IMR-90 (cell line): ENCODE measurements at regions not wholly inside any gene's neighbourhood (a gene's known extent, or its start where the extent isn't known, plus 50 kb on each side); places are given as distances from the start of the nearest gene placed in this dataset.

Source experiments
- ATAC-seq: fragments of 200-7000 bp; cut with Tn5 transposase; 2 replicates; pipeline ENCODE4 v1.9.1; 2020; ENCODE audit warnings: low read depth, mild to moderate bottlenecking, moderate library complexity
- BruUV-seq: library from RNA; stranded (reverse); fragments of 400-500 nt; replicated peaks from 2 replicates; lab custom pipeline; 2021; lab: Mats Ljungman, UMichigan
- CTCF ChIA-PET: fragments of 300-600 bp; formaldehyde crosslinking; extraction: SDS; loops from one replicate; lab custom pipeline; 2021; ENCODE audit warnings: antibody characterized with exemption; lab: Yijun Ruan, JAX
- POLR2A ChIA-PET: fragments of 300-600 bp; sonication (Branson Sonifier 250); formaldehyde crosslinking; loops from one replicate; lab custom pipeline; 2022; ENCODE audit warnings: antibody characterized with exemption; ENCODE audit not compliant: unreplicated experiment; lab: Charles Lee
- DNase-seq: peaks from one replicate; pipeline ENCODE4 v3.0.0; 2013
- H2AFZ ChIP-seq: replicated peaks from 2 replicates; pipeline ENCODE3; 2013; ENCODE audit warnings: low read length, mild to moderate bottlenecking; ENCODE audit not compliant: poor library complexity
- H2AK5ac ChIP-seq: 2 replicates; pipeline ENCODE4 v1.6.1; 2013; ENCODE audit warnings: low read depth, low read length, inconsistent platforms
- H2AK9ac ChIP-seq: replicated peaks from 2 replicates; pipeline ENCODE3; 2013; ENCODE audit warnings: mild to moderate bottlenecking, low read depth, low read length, moderate library complexity; ENCODE audit not compliant: poor library complexity
- H2BK120ac ChIP-seq: 2 replicates; pipeline ENCODE4 v1.6.1; 2013; ENCODE audit warnings: low read depth, low read length, inconsistent platforms
- H2BK15ac ChIP-seq: 3 replicates; pipeline ENCODE4 v1.6.1; 2013; ENCODE audit warnings: low read depth, low read length, inconsistent platforms
- H2BK20ac ChIP-seq: 2 replicates; pipeline ENCODE4 v1.6.1; 2013; ENCODE audit warnings: low read depth, mild to moderate bottlenecking, inconsistent platforms, low read length, moderate library complexity
- H2BK5ac ChIP-seq: 2 replicates; pipeline ENCODE4 v1.6.1; 2013; ENCODE audit warnings: mild to moderate bottlenecking, low read depth, low read length, inconsistent platforms; ENCODE audit not compliant: poor library complexity, severe bottlenecking
- H3K14ac ChIP-seq: replicated peaks from 2 replicates; pipeline ENCODE4 v1.6.1; 2013; ENCODE audit warnings: low read depth, low read length, inconsistent platforms
- H3K18ac ChIP-seq: 2 replicates; pipeline ENCODE4 v1.6.1; 2013; ENCODE audit warnings: low read depth, low read length, control low read depth
- H3K23ac ChIP-seq: 2 replicates; pipeline ENCODE4 v1.6.1; 2013; ENCODE audit warnings: low read depth, low read length, inconsistent platforms
- H3K27ac ChIP-seq: 2 replicates; pipeline ENCODE4 v1.5.1; 2013; ENCODE audit warnings: mild to moderate bottlenecking, control low read depth, low read length; ENCODE audit not compliant: insufficient read depth
- H3K27me3 ChIP-seq: 2 replicates; pipeline ENCODE4 v1.6.1; 2013; ENCODE audit warnings: low read length; ENCODE audit not compliant: control insufficient read depth, insufficient read depth
- H3K36me3 ChIP-seq: 2 replicates; pipeline ENCODE4 v1.6.1; 2013; ENCODE audit warnings: low read length, mixed read lengths; ENCODE audit not compliant: control insufficient read depth, insufficient read depth
- H3K4ac ChIP-seq: 2 replicates; pipeline ENCODE4 v1.6.1; 2013; ENCODE audit warnings: low read depth, low read length, inconsistent platforms
- H3K4me1 ChIP-seq: 2 replicates; pipeline ENCODE4 v1.6.1; 2013; ENCODE audit warnings: low read length, mixed read lengths; ENCODE audit not compliant: control insufficient read depth, insufficient read depth
- H3K4me2 ChIP-seq: 2 replicates; pipeline ENCODE4 v1.6.1; 2013; ENCODE audit warnings: low read depth, mild to moderate bottlenecking, control low read depth, low read length, moderate library complexity
- H3K4me3 ChIP-seq: 2 replicates; pipeline ENCODE4 v1.5.1; 2013; ENCODE audit warnings: low read depth, mild to moderate bottlenecking, control low read depth, low read length, moderate library complexity; ENCODE audit not compliant: insufficient read depth
- H3K56ac ChIP-seq: 2 replicates; pipeline ENCODE4 v1.6.1; 2013; ENCODE audit warnings: low read length, inconsistent platforms; ENCODE audit not compliant: insufficient read depth; ENCODE audit errors: extremely low read depth
- H3K79me1 ChIP-seq, 2 experiments: 2 replicates each; pipeline ENCODE4 v1.6.1; 2013; ENCODE audit warnings: low read length in 2 of 2, inconsistent platforms in 1 of 2, low read depth in 1 of 2
- H3K9ac ChIP-seq: 2 replicates; pipeline ENCODE4 v1.6.1; 2013; ENCODE audit warnings: low read depth, low read length, control low read depth
- H3K9me1 ChIP-seq: 2 replicates; pipeline ENCODE4 v1.6.1; 2013; ENCODE audit warnings: low read length, inconsistent platforms; ENCODE audit not compliant: insufficient read depth
- H3K9me3 ChIP-seq: 2 replicates; pipeline ENCODE4 v1.6.1; 2013; ENCODE audit warnings: low read length; ENCODE audit not compliant: control insufficient read depth, insufficient read depth
- H4K20me1 ChIP-seq: 2 replicates; pipeline ENCODE4 v1.6.1; 2013; ENCODE audit warnings: low read length, inconsistent platforms; ENCODE audit not compliant: insufficient read depth
- H4K5ac ChIP-seq: 2 replicates; pipeline ENCODE4 v1.6.1; 2013; ENCODE audit warnings: mild to moderate bottlenecking, low read depth, low read length, control low read depth
- H4K8ac ChIP-seq, 2 experiments: 2 replicates each; pipeline ENCODE4 v1.6.1; 2013; ENCODE audit warnings: low read depth in 2 of 2, low read length in 2 of 2, control low read depth in 1 of 2, inconsistent platforms in 1 of 2
- H4K91ac ChIP-seq: 2 replicates; pipeline ENCODE4 v1.6.1; 2013; ENCODE audit warnings: low read depth, low read length, inconsistent platforms; ENCODE audit not compliant: insufficient read depth
- BHLHE40 ChIP-seq: fragments of 150-350 bp; IDR thresholded peaks from 2 replicates; pipeline ENCODE4 v1.6.1; 2016; ENCODE audit warnings: mild to moderate bottlenecking, low read depth, low read length
- CEBPB ChIP-seq: IDR thresholded peaks from 2 replicates; pipeline ENCODE4 v1.6.1; 2012; ENCODE audit warnings: low read depth, low read length, improper control_type of control experiment
- CHD1 ChIP-seq: IDR thresholded peaks from 2 replicates; pipeline ENCODE4 v1.6.1; 2012; ENCODE audit warnings: low read depth, low read length, improper control_type of control experiment
- FOS ChIP-seq: fragments of 150-350 bp; IDR thresholded peaks from 2 replicates; pipeline ENCODE4 v1.6.1; 2016; ENCODE audit warnings: low read depth, low read length
- MAFK ChIP-seq: IDR thresholded peaks from 2 replicates; pipeline ENCODE4 v1.6.1; 2012; ENCODE audit warnings: low read depth, low read length, improper control_type of control experiment
- MAZ ChIP-seq: IDR thresholded peaks from 2 replicates; pipeline ENCODE4 v1.6.1; 2012; ENCODE audit warnings: low read depth, mild to moderate bottlenecking, low read length, improper control_type of control experiment, moderate library complexity, borderline replicate concordance
- MXI1 ChIP-seq: IDR thresholded peaks from 2 replicates; pipeline ENCODE4 v1.6.1; 2012; ENCODE audit warnings: low read depth, mild to moderate bottlenecking, low read length, moderate library complexity, borderline replicate concordance
- NFE2L2 ChIP-seq: fragments of 150-350 bp; IDR thresholded peaks from 2 replicates; pipeline ENCODE4 v1.6.1; 2016; ENCODE audit warnings: low read depth, mild to moderate bottlenecking, low read length
- POLR2A ChIP-seq: IDR thresholded peaks from 2 replicates; pipeline ENCODE4 v1.6.1; 2012; ENCODE audit warnings: mild to moderate bottlenecking, low read depth, low read length
- RAD21 ChIP-seq: IDR thresholded peaks from 2 replicates; pipeline ENCODE4 v1.6.1; 2012; ENCODE audit warnings: low read length, improper control_type of control experiment
- RCOR1 ChIP-seq: IDR thresholded peaks from 2 replicates; pipeline ENCODE4 v1.6.1; 2012; ENCODE audit warnings: mild to moderate bottlenecking, low read length, improper control_type of control experiment; ENCODE audit not compliant: insufficient replicate concordance
- RFX5 ChIP-seq: IDR thresholded peaks from 2 replicates; pipeline ENCODE4 v1.8.0; 2012; ENCODE audit warnings: low read depth, mild to moderate bottlenecking, low read length, moderate library complexity
- SMC3 ChIP-seq: fragments of 150-350 bp; IDR thresholded peaks from 2 replicates; pipeline ENCODE4 v1.6.1; 2016; ENCODE audit warnings: low read depth, mild to moderate bottlenecking, antibody characterized with exemption, low read length, moderate library complexity
- WGBS, 2 experiments: methylation state at CpG; one replicate each; pipeline versions ENCODE4 v1.1.5 to v1.1.7; 2013; ENCODE audit warnings: missing lambda C conversion rate in 2 of 2; ENCODE audit not compliant: insufficient read length in 1 of 2; ENCODE audit errors: extremely low coverage in 2 of 2; 5-methylcytosine and 5-hydroxymethylcytosine counted together
- dilution Hi-C: fragments of 300-500 bp; cut with HindIII; formaldehyde crosslinking; loops from one replicate; pipeline ENCODE4 v1.14.3; 2018; ENCODE audit warnings: low sequenced_read_pairs; ENCODE audit not compliant: unreplicated experiment
- in situ Hi-C: fragments of 300-500 bp; cut with MboI; formaldehyde crosslinking; loops from 3 replicates; pipeline ENCODE4 v1.14.3; 2019; ENCODE audit warnings: low sequenced_read_pairs, inconsistent platforms, mixed read lengths
- intact Hi-C: fragments of 100-400 bp; cut with micrococcal nuclease; formaldehyde crosslinking; loops from 2 replicates; pipeline ENCODE4 v1.10.0; 2022
- TF ChIP-seq, protein P1 (sequence below): fragments of 150-350 bp; IDR thresholded peaks from 2 replicates; pipeline ENCODE4 v1.6.1; 2017; ENCODE audit warnings: mild to moderate bottlenecking, antibody characterized with exemption, low read length, low read depth
- TF ChIP-seq, protein P2 (sequence below): fragments of 150-350 bp; IDR thresholded peaks from 2 replicates; pipeline ENCODE4 v1.6.1; 2016; ENCODE audit warnings: low read depth, mild to moderate bottlenecking, low read length, moderate library complexity, borderline replicate concordance
- TF ChIP-seq, protein P3 (sequence below): conservative IDR thresholded peaks from 2 replicates; pipeline ENCODE4 v1.5.1; 2012; ENCODE audit warnings: mild to moderate bottlenecking, low read depth, low read length, improper control_type of control experiment

DNA sequence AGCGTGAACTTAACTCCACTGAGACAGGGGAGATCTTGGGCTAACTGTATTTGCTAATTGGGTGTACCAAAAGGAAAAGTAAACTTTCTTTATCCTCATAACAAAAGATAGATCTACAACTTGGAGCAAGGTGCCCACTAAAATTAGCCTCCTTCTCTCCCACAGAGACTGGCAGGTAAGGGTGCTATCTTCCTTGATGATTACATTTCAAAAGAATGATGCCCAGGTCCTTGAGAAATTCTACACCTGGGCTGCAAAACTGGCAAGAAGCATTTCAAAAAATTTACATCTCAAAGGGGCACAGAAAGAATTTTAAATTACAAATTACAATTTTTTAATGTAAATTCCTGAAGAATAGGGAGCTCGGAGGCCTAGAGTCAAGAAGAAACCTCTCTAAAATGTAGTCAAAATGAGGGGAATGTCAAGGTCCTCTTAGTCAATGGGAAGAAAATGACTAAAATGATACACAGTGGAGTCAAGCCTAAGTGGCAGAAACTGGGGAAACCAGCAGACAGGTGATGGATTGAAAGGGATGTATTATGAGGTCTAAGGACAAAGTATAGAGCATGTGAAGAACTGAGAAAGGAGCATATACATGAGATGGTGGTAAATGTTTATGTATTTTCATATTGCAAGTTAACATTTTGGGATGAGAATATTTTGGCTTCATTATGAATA is 348.3 kb upstream of the TUSC1 start:
- Histone ChIP-seq H3K27me3 (no peaks in the 10 kb centered on the region), H3K56ac (no peak overlapping the region), H3K9me3 (no peaks in the 10 kb centered on the region), H2BK120ac (no peak overlapping the region), H3K4me3 (no peak overlapping the region), H2AFZ (no peak overlapping the region), H2BK20ac (no peak overlapping the region), H2BK15ac (no peak overlapping the region), H3K18ac (no peak overlapping the region), H3K4me1 (no peaks in the 10 kb centered on the region), H4K91ac (no peak overlapping the region), H3K4me2 (no peak overlapping the region), H2AK5ac (no peak overlapping the region), H3K14ac (no peak overlapping the region), H2BK5ac (no peak overlapping the region), H3K9ac (no peak overlapping the region), H2AK9ac (no peak overlapping the region), H3K27ac (no peak overlapping the region), H4K8ac (no peak overlapping the region), H4K5ac (no peak overlapping the region), H3K9me1 (no peaks in the 10 kb centered on the region), H3K4ac (no peak overlapping the region), H3K36me3 (no peaks in the 10 kb centered on the region), H3K79me1 (no peaks in the 10 kb centered on the region), H3K23ac (no peak overlapping the region), H4K20me1 (no peaks in the 10 kb centered on the region)
- ChIA-PET CTCF (interaction anchor here (1.1 kb wide), 1 partner anchor 8 kb away, joined by 3 read pairs; no protein-coding TSS in a partner anchor), POLR2A (no interaction called here)
- BruUV-seq = no TSS peak
- dilution Hi-C loops = no loop called here
- TF ChIP-seq CEBPB (no peak), MAFK (no peak), SMC3 (no peak), MAZ (no peak), POLR2A (no peak), RCOR1 (no peak), CHD1 (no peak), BHLHE40 (no peak), RAD21 (no peak), RFX5 (no peak), NFE2L2 (no peak), MXI1 (no peak), FOS (no peak)
- TF ChIP-seq, protein P1, sequence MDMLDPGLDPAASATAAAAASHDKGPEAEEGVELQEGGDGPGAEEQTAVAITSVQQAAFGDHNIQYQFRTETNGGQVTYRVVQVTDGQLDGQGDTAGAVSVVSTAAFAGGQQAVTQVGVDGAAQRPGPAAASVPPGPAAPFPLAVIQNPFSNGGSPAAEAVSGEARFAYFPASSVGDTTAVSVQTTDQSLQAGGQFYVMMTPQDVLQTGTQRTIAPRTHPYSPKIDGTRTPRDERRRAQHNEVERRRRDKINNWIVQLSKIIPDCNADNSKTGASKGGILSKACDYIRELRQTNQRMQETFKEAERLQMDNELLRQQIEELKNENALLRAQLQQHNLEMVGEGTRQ = no peak
- TF ChIP-seq, protein P2, sequence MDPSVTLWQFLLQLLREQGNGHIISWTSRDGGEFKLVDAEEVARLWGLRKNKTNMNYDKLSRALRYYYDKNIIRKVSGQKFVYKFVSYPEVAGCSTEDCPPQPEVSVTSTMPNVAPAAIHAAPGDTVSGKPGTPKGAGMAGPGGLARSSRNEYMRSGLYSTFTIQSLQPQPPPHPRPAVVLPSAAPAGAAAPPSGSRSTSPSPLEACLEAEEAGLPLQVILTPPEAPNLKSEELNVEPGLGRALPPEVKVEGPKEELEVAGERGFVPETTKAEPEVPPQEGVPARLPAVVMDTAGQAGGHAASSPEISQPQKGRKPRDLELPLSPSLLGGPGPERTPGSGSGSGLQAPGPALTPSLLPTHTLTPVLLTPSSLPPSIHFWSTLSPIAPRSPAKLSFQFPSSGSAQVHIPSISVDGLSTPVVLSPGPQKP = no peak
- TF ChIP-seq, protein P3, sequence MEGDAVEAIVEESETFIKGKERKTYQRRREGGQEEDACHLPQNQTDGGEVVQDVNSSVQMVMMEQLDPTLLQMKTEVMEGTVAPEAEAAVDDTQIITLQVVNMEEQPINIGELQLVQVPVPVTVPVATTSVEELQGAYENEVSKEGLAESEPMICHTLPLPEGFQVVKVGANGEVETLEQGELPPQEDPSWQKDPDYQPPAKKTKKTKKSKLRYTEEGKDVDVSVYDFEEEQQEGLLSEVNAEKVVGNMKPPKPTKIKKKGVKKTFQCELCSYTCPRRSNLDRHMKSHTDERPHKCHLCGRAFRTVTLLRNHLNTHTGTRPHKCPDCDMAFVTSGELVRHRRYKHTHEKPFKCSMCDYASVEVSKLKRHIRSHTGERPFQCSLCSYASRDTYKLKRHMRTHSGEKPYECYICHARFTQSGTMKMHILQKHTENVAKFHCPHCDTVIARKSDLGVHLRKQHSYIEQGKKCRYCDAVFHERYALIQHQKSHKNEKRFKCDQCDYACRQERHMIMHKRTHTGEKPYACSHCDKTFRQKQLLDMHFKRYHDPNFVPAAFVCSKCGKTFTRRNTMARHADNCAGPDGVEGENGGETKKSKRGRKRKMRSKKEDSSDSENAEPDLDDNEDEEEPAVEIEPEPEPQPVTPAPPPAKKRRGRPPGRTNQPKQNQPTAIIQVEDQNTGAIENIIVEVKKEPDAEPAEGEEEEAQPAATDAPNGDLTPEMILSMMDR = no peak
- in situ Hi-C loops = no loop called here
- ATAC-seq = no peak
- no peak for DNase-seq
- 25% methylated on average over 1 of the region's 2 CpGs; no CpG with 5 or more reads in 1 of the 2 experiments for WGBS, 2 experiments
- intact Hi-C loops = no loop called here
